ENCODE measurements at regions not wholly inside any gene's neighbourhood (a gene's known extent, or its start where the extent isn't known, plus 50 kb on each side); places are given as distances from the start of the nearest gene placed in this dataset.
"Not testable (repeated sequence)": the region's sequence is repeated elsewhere in the genome, so short reads cannot be mapped to it uniquely, and the experiment has no call there.

- peaks cover 0 to 8% (median 3%) of the 10 kb centered on the region in 7 donors for H3K9me3 Mint-ChIP-seq
- Histone ChIP-seq H3K4me3 (ENCODE audit: low read depth, low read length) (no peak overlapping the region), H3K36me3 (ENCODE audit: control insufficient read depth, insufficient read depth, low read length) (no peaks in the 10 kb centered on the region), H3K27me3 (ENCODE audit: control insufficient read depth, insufficient read depth, low read length) (no peaks in the 10 kb centered on the region), H3K4me1 (ENCODE audit: control insufficient read depth, insufficient read depth, low read length, poor library complexity, severe bottlenecking) (no peaks in the 10 kb centered on the region), H3K27ac (ENCODE audit: insufficient read depth, low read length, poor library complexity, severe bottlenecking) (no peak overlapping the region), H3K9me3 (ENCODE audit: control insufficient read depth in 2 of 2, low read length in 2 of 2) (no peaks in the 10 kb centered on the region)
- no peaks in the 10 kb centered on the region for H3K27me3 Mint-ChIP-seq
- H3K4me1 Mint-ChIP-seq, result no peaks in the 10 kb centered on the region
- DNase-seq (no peak), ATAC-seq (ENCODE audit: low read depth in 2 of 2) (no peak)
- no peaks in the 10 kb centered on the region for H3K36me3 Mint-ChIP-seq
- no peak overlapping the region for H3K4me3 Mint-ChIP-seq
- no peak overlapping the region for H3K27ac Mint-ChIP-seq
Observed at GRCh38 chr9:13443346-13444244, 164.1 kb upstream of the MPDZ start.

GRCh38 chr9:13439685-13440476 is 160.4 kb upstream of the MPDZ start:
- Histone ChIP-seq H3K4me3 (ENCODE audit: low read depth, low read length) (no peak overlapping the region), H3K4me1 (ENCODE audit: control insufficient read depth, insufficient read depth, low read length, poor library complexity, severe bottlenecking) (no peaks in the 10 kb centered on the region), H3K9me3 (ENCODE audit: control insufficient read depth in 2 of 2, low read length in 2 of 2) (no peaks in the 10 kb centered on the region), H3K36me3 (ENCODE audit: control insufficient read depth, insufficient read depth, low read length) (no peaks in the 10 kb centered on the region), H3K27ac (ENCODE audit: insufficient read depth, low read length, poor library complexity, severe bottlenecking) (no peak overlapping the region), H3K27me3 (ENCODE audit: control insufficient read depth, insufficient read depth, low read length) (no peaks in the 10 kb centered on the region)
- Mint-ChIP-seq H3K27me3 (no peaks in the 10 kb centered on the region), H3K4me3 (no peak overlapping the region), H3K27ac (no peak overlapping the region), H3K9me3 (peaks cover 0 to 8% (median 2%) of the 10 kb centered on the region in 7 donors), H3K36me3 (no peaks in the 10 kb centered on the region), H3K4me1 (no peaks in the 10 kb centered on the region)
- no peak for DNase-seq
- no peak for ATAC-seq (ENCODE audit: low read depth in 2 of 2)

GRCh38 chr9:13437866-13438265 is 158.4 kb upstream of the MPDZ start:
- DNase-seq (no peak), ATAC-seq (ENCODE audit: low read depth in 2 of 2) (no peak)
- Mint-ChIP-seq H3K27me3 (no peaks in the 10 kb centered on the region), H3K9me3 (peaks cover 0 to 3% (median 2%) of the 10 kb centered on the region in 7 donors), H3K27ac (no peak overlapping the region), H3K4me3 (no peak overlapping the region), H3K4me1 (no peaks in the 10 kb centered on the region), H3K36me3 (no peaks in the 10 kb centered on the region)
- H3K9me3 ChIP-seq (ENCODE audit: control insufficient read depth in 2 of 2, low read length in 2 of 2), result no peaks in the 10 kb centered on the region
- H3K27me3 ChIP-seq (ENCODE audit: control insufficient read depth, insufficient read depth, low read length), result no peaks in the 10 kb centered on the region
- no peak overlapping the region for H3K4me3 ChIP-seq (ENCODE audit: low read depth, low read length)
- no peaks in the 10 kb centered on the region for H3K4me1 ChIP-seq (ENCODE audit: control insufficient read depth, insufficient read depth, low read length, poor library complexity, severe bottlenecking)
- H3K27ac ChIP-seq (ENCODE audit: insufficient read depth, low read length, poor library complexity, severe bottlenecking), result no peak overlapping the region
- H3K36me3 ChIP-seq (ENCODE audit: control insufficient read depth, insufficient read depth, low read length), result no peaks in the 10 kb centered on the region

GRCh38 chr9:13436591-13436990 is 157.1 kb upstream of the MPDZ start:
- H3K9me3 Mint-ChIP-seq, result peaks cover 0 to 3% (median 0%) of the 10 kb centered on the region in 7 donors
- DNase-seq, result no peak
- Histone ChIP-seq H3K4me1 (ENCODE audit: control insufficient read depth, insufficient read depth, low read length, poor library complexity, severe bottlenecking) (no peaks in the 10 kb centered on the region), H3K27me3 (ENCODE audit: control insufficient read depth, insufficient read depth, low read length) (no peaks in the 10 kb centered on the region), H3K36me3 (ENCODE audit: control insufficient read depth, insufficient read depth, low read length) (no peaks in the 10 kb centered on the region), H3K9me3 (ENCODE audit: control insufficient read depth in 2 of 2, low read length in 2 of 2) (no peaks in the 10 kb centered on the region), H3K27ac (ENCODE audit: insufficient read depth, low read length, poor library complexity, severe bottlenecking) (no peak overlapping the region), H3K4me3 (ENCODE audit: low read depth, low read length) (no peak overlapping the region)
- no peaks in the 10 kb centered on the region for H3K36me3 Mint-ChIP-seq
- ATAC-seq (ENCODE audit: low read depth in 2 of 2), result no peak
- H3K4me1 Mint-ChIP-seq, result no peaks in the 10 kb centered on the region
- H3K27ac Mint-ChIP-seq, result no peak overlapping the region
- H3K4me3 Mint-ChIP-seq, result no peak overlapping the region
- H3K27me3 Mint-ChIP-seq, result no peaks in the 10 kb centered on the region

- H3K4me1 ChIP-seq (ENCODE audit: control insufficient read depth, insufficient read depth, low read length, poor library complexity, severe bottlenecking); H3K4me3 ChIP-seq (ENCODE audit: low read depth, low read length); DNase-seq; H3K27me3 ChIP-seq (ENCODE audit: control insufficient read depth, insufficient read depth, low read length); H3K36me3 Mint-ChIP-seq; H3K27ac Mint-ChIP-seq; H3K36me3 ChIP-seq (ENCODE audit: control insufficient read depth, insufficient read depth, low read length); H3K9me3 ChIP-seq (ENCODE audit: control insufficient read depth in 2 of 2, low read length in 2 of 2); H3K4me3 Mint-ChIP-seq; H3K9me3 Mint-ChIP-seq; H3K27me3 Mint-ChIP-seq; ATAC-seq (ENCODE audit: low read depth in 2 of 2); H3K27ac ChIP-seq (ENCODE audit: insufficient read depth, low read length, poor library complexity, severe bottlenecking); H3K4me1 Mint-ChIP-seq: not testable (repeated sequence)
Observed at GRCh38 chr9:13433453-13433852, 154.0 kb upstream of the MPDZ start.

- Mint-ChIP-seq H3K4me1 (no peaks in the 10 kb centered on the region), H3K27me3 (no peaks in the 10 kb centered on the region), H3K36me3 (no peaks in the 10 kb centered on the region), H3K27ac (no peak overlapping the region), H3K9me3 (peaks cover 0 to 3% (median 0%) of the 10 kb centered on the region in 7 donors), H3K4me3 (no peak overlapping the region)
- H3K9me3 ChIP-seq (ENCODE audit: control insufficient read depth in 2 of 2, low read length in 2 of 2), result no peaks in the 10 kb centered on the region
- DNase-seq (no peak), ATAC-seq (ENCODE audit: low read depth in 2 of 2) (no peak)
- no peaks in the 10 kb centered on the region for H3K36me3 ChIP-seq (ENCODE audit: control insufficient read depth, insufficient read depth, low read length)
- H3K27me3 ChIP-seq (ENCODE audit: control insufficient read depth, insufficient read depth, low read length), result no peaks in the 10 kb centered on the region
- no peak overlapping the region for H3K4me3 ChIP-seq (ENCODE audit: low read depth, low read length)
- no peak overlapping the region for H3K27ac ChIP-seq (ENCODE audit: insufficient read depth, low read length, poor library complexity, severe bottlenecking)
- no peaks in the 10 kb centered on the region for H3K4me1 ChIP-seq (ENCODE audit: control insufficient read depth, insufficient read depth, low read length, poor library complexity, severe bottlenecking)
Observed at GRCh38 chr9:13432904-13433303, 153.4 kb upstream of the MPDZ start.

- no peaks in the 10 kb centered on the region for H3K4me1 ChIP-seq (ENCODE audit: control insufficient read depth, insufficient read depth, low read length, poor library complexity, severe bottlenecking)
- peaks cover 0 to 3% (median 0%) of the 10 kb centered on the region in 7 donors for H3K9me3 Mint-ChIP-seq
- no peaks in the 10 kb centered on the region for H3K4me1 Mint-ChIP-seq
- H3K27me3 ChIP-seq (ENCODE audit: control insufficient read depth, insufficient read depth, low read length), result no peaks in the 10 kb centered on the region
- H3K27me3 Mint-ChIP-seq, result no peaks in the 10 kb centered on the region
- DNase-seq, result no peak
- H3K4me3 Mint-ChIP-seq, result no peak overlapping the region
- no peaks in the 10 kb centered on the region for H3K36me3 ChIP-seq (ENCODE audit: control insufficient read depth, insufficient read depth, low read length)
- H3K4me3 ChIP-seq (ENCODE audit: low read depth, low read length), result no peak overlapping the region
- no peak for ATAC-seq (ENCODE audit: low read depth in 2 of 2)
- no peak overlapping the region for H3K27ac ChIP-seq (ENCODE audit: insufficient read depth, low read length, poor library complexity, severe bottlenecking)
- no peaks in the 10 kb centered on the region for H3K36me3 Mint-ChIP-seq
- no peak overlapping the region for H3K27ac Mint-ChIP-seq
- H3K9me3 ChIP-seq (ENCODE audit: control insufficient read depth in 2 of 2, low read length in 2 of 2), result no peaks in the 10 kb centered on the region
Observed at GRCh38 chr9:13431692-13432091, 152.2 kb upstream of the MPDZ start.

Data from CD4-positive, CD25-positive, alpha-beta regulatory T cell (primary cell).